ENCODE measurements at regions not wholly inside any gene's neighbourhood (a gene's known extent, or its start where the extent isn't known, plus 50 kb on each side); places are given as distances from the start of the nearest gene placed in this dataset.

DNA sequence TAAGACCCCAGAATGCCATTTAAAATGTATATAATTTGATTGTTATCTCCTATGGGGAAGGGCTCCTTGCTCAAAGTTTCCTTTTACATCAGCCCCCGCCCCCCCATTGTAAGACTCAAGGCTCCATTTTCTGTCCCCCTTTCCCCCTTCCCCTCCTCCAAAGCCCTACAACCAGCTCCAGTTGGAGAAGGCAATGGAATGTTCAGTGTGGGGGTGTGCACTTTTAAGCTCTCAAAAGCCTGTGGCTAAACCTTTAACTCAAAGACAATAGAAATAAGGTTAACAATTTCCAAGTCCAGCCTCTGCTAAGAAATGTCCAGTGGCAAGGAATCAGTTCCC is 114.7 kb downstream of the NOG start:
- no peak overlapping the region for H3K9ac ChIP-seq (ENCODE audit: low read length)
- no peak overlapping the region for H3K4me2 ChIP-seq (ENCODE audit: low read depth, low read length, poor library complexity, severe bottlenecking)
- H3K9me2 ChIP-seq (replicated peaks; ENCODE audit: insufficient read depth, low read length) = no peaks in the 10 kb centered on the region
- H3K9me3 ChIP-seq (ENCODE audit: insufficient read depth, low read length) = no peaks in the 10 kb centered on the region
- no peak overlapping the region for H3K4me3 ChIP-seq (ENCODE audit: insufficient read depth, low read length, poor library complexity, severe bottlenecking)
- H3K36me3 ChIP-seq (ENCODE audit: low read length) = no peaks in the 10 kb centered on the region
- H3K27ac ChIP-seq (ENCODE audit: low read depth, low read length) = no peak overlapping the region
- H3K79me2 ChIP-seq (ENCODE audit: insufficient read depth, low read length) = no peaks in the 10 kb centered on the region
- no peak overlapping the region for H2AFZ ChIP-seq (ENCODE audit: low read depth, low read length, severe bottlenecking)
- H3F3A ChIP-seq (ENCODE audit: insufficient read depth) = no peaks in the 10 kb centered on the region
- TF ChIP-seq EZH2phosphoT487 (conservative IDR thresholded peaks at IDR 0.05; ENCODE audit: low read length) = no peak
- TF ChIP-seq, protein P1, sequence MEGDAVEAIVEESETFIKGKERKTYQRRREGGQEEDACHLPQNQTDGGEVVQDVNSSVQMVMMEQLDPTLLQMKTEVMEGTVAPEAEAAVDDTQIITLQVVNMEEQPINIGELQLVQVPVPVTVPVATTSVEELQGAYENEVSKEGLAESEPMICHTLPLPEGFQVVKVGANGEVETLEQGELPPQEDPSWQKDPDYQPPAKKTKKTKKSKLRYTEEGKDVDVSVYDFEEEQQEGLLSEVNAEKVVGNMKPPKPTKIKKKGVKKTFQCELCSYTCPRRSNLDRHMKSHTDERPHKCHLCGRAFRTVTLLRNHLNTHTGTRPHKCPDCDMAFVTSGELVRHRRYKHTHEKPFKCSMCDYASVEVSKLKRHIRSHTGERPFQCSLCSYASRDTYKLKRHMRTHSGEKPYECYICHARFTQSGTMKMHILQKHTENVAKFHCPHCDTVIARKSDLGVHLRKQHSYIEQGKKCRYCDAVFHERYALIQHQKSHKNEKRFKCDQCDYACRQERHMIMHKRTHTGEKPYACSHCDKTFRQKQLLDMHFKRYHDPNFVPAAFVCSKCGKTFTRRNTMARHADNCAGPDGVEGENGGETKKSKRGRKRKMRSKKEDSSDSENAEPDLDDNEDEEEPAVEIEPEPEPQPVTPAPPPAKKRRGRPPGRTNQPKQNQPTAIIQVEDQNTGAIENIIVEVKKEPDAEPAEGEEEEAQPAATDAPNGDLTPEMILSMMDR (IDR thresholded peaks at IDR 0.05; ENCODE audit: insufficient read depth, low read length, poor library complexity, severe bottlenecking) = no peak
- H4K20me1 ChIP-seq (ENCODE audit: low read depth, low read length) = no peaks in the 10 kb centered on the region
- H3K27me3 ChIP-seq (ENCODE audit: low read length) = no peaks in the 10 kb centered on the region

DNA sequence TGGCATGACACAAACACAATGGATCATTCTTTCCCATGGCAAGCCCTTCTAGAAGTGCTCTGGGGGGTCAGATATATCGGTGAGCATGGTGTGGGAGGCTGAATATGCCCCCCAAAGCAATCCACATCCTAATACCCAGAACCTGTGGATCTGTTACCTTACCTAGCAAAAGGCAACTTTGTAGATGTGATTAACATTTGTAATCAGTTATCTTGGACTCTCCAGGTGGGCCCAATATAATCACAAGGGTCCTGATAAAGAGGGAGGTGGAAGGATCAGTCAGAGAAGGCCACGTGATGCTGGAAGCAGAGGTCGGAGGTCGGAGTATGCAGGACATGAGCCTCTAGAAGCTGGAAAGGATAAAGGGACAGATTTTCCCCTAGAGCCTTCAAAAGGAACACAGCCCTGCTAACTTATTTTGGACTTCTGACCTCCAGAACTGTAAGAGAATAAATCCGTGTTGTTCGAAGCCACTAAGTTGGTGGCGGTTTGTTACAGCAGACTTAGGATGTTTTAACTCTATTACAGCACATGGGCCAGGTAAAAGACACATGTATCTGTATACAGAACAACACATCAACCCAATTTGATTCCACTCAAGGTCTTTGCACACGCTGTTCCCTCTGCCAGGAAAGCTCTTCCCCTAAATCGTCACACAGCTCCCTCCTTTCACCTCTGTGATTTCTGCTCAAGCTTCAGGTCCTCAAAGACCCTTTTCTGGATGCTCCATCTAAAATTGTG is 115.3 kb downstream of the NOG start:
- no peak for TF ChIP-seq EZH2phosphoT487 (conservative IDR thresholded peaks at IDR 0.05; ENCODE audit: low read length)
- TF ChIP-seq, protein P1 (IDR thresholded peaks at IDR 0.05; ENCODE audit: insufficient read depth, low read length, poor library complexity, severe bottlenecking) = no peak
- H3K27ac ChIP-seq (ENCODE audit: low read depth, low read length) = no peak overlapping the region

DNA sequence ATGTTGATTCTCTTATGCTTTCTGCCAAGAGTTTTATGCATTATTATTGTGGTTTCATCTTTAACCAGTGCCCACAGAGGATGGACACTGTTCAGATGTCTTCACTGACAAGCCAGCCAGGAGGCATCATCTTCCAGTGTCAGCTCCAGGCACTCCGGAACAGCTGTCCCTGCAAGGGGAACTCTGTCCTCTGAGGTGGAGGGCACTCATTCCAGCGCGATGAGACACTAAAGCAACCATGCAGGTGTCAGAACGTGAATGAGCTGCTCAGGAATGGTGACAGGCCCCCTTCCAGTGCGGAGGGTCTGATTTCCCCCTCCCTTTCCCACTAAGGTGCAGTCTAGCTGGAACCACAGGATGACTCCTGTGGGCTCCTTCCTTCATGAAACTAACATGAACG is 117.5 kb downstream of the NOG start:
- Histone ChIP-seq H3K9me3 (ENCODE audit: insufficient read depth, low read length) (no peaks in the 10 kb centered on the region), H3K79me2 (ENCODE audit: insufficient read depth, low read length) (no peaks in the 10 kb centered on the region), H3K4me3 (ENCODE audit: insufficient read depth, low read length, poor library complexity, severe bottlenecking) (no peak overlapping the region), H3K36me3 (ENCODE audit: low read length) (no peaks in the 10 kb centered on the region), H3K9ac (ENCODE audit: low read length) (no peak overlapping the region), H2AFZ (ENCODE audit: low read depth, low read length, severe bottlenecking) (no peak overlapping the region), H3F3A (ENCODE audit: insufficient read depth) (no peaks in the 10 kb centered on the region), H3K9me2 (replicated peaks; ENCODE audit: insufficient read depth, low read length) (no peaks in the 10 kb centered on the region), H3K27ac (ENCODE audit: low read depth, low read length) (no peak overlapping the region), H3K27me3 (ENCODE audit: low read length) (no peaks in the 10 kb centered on the region), H4K20me1 (ENCODE audit: low read depth, low read length) (no peaks in the 10 kb centered on the region), H3K4me2 (ENCODE audit: low read depth, low read length, poor library complexity, severe bottlenecking) (no peak overlapping the region)
- TF ChIP-seq, protein P1 (IDR thresholded peaks at IDR 0.05; ENCODE audit: insufficient read depth, low read length, poor library complexity, severe bottlenecking) = no peak
- no peak for TF ChIP-seq EZH2phosphoT487 (conservative IDR thresholded peaks at IDR 0.05; ENCODE audit: low read length)

More for the DNA sequence above, 115.3 kb downstream of the NOG start:
- Histone ChIP-seq H3K4me3 (ENCODE audit: insufficient read depth, low read length, poor library complexity, severe bottlenecking) (no peak overlapping the region), H3K4me2 (ENCODE audit: low read depth, low read length, poor library complexity, severe bottlenecking) (no peak overlapping the region), H3K9me2 (replicated peaks; ENCODE audit: insufficient read depth, low read length) (no peaks in the 10 kb centered on the region), H3K9me3 (ENCODE audit: insufficient read depth, low read length) (no peaks in the 10 kb centered on the region), H3K36me3 (ENCODE audit: low read length) (no peaks in the 10 kb centered on the region), H2AFZ (ENCODE audit: low read depth, low read length, severe bottlenecking) (no peak overlapping the region), H3K79me2 (ENCODE audit: insufficient read depth, low read length) (no peaks in the 10 kb centered on the region), H3K9ac (ENCODE audit: low read length) (no peak overlapping the region), H3K27me3 (ENCODE audit: low read length) (no peaks in the 10 kb centered on the region), H3F3A (ENCODE audit: insufficient read depth) (no peaks in the 10 kb centered on the region), H4K20me1 (ENCODE audit: low read depth, low read length) (no peaks in the 10 kb centered on the region)
